ENCODE measurements at regions not wholly inside any gene's neighbourhood (a gene's known extent, or its start where the extent isn't known, plus 50 kb on each side); places are given as distances from the start of the nearest gene placed in this dataset.

- TF ChIP-seq CTCF (IDR thresholded peaks at IDR 0.05) = no peak
- no peak for TF ChIP-seq POLR2A (IDR thresholded peaks at IDR 0.05)
Observed at GRCh38 chr1:166330096-166330495, 163.3 kb upstream of the FAM78B start.

Measured in transverse colon (tissue), 3 donors.